Esophagus squamous epithelium (tissue), 5 donors: ENCODE measurements at regions not wholly inside any gene's neighbourhood (a gene's known extent, or its start where the extent isn't known, plus 50 kb on each side); places are given as distances from the start of the nearest gene placed in this dataset.

Experiments used
- DNase-seq: peaks from one replicate; lab custom pipeline; 2025; lab: John Stamatoyannopoulos, UW
- H3K27ac ChIP-seq, 4 donors: fragments of 200-600 bp; sonication (generic); one replicate each; pipeline ENCODE4 v1.5.1; 2016 to 2019; ENCODE audit warnings: mild to moderate bottlenecking in 1 of 4
- H3K27me3 ChIP-seq, 4 donors: fragments of 200-600 bp; sonication (generic); 1 replicate in 3 of 4; 2 replicates in 1 of 4; pipeline versions ENCODE4 v1.5.1 to v1.6.0; 2017 to 2021; ENCODE audit warnings: antibody characterized with exemption in 1 of 4
- H3K36me3 ChIP-seq, 3 donors: fragments of 200-600 bp; sonication (generic); one replicate each; pipeline ENCODE4 v1.5.1; 2016 to 2019
- H3K4me1 ChIP-seq, 3 donors: fragments of 200-600 bp; sonication (generic); one replicate each; pipeline ENCODE4 v1.5.1; 2017 to 2019
- H3K4me3 ChIP-seq, 4 donors: fragments of 200-600 bp; sonication (generic); 1 replicate in 3 of 4; 2 replicates in 1 of 4; pipeline ENCODE4 v1.5.1; 2016 to 2019; ENCODE audit warnings: mild to moderate bottlenecking in 2 of 4, moderate library complexity in 1 of 4
- H3K9me3 ChIP-seq, 3 donors: fragments of 200-600 bp; sonication (generic); one replicate each; pipeline ENCODE4 v1.5.1; 2016 to 2019
- POLR2A ChIP-seq, 4 donors: fragments of 450-650 bp; IDR thresholded peaks; one replicate each; pipeline ENCODE4 v1.6.1; 2017; ENCODE audit warnings: antibody characterized with exemption in 4 of 4, mild to moderate bottlenecking in 4 of 4, moderate library complexity in 3 of 4
- WGBS, 2 donors: methylation state at CpG; one replicate each; pipeline ENCODE4 v1.1.5; 2018; 5-methylcytosine and 5-hydroxymethylcytosine counted together
- intact Hi-C: fragments of 100-400 bp; cut with DNase I; formaldehyde crosslinking; loops from one replicate; pipeline ENCODE4 v1.15.0; 2022
- TF ChIP-seq, protein P1 (sequence below), 6 experiments: fragments of 450-650 bp in 4 of 6; fragments of 200-600 bp in 2 of 6; sonication (generic) in 2 of 6; IDR thresholded peaks; one replicate each; pipeline ENCODE4 v1.5.1; 2016 to 2019; ENCODE audit warnings: antibody characterized with exemption in 6 of 6, mild to moderate bottlenecking in 4 of 6, moderate library complexity in 4 of 6
- donor health status: DM: yes; HTN: yes; CAD: no.

DNA sequence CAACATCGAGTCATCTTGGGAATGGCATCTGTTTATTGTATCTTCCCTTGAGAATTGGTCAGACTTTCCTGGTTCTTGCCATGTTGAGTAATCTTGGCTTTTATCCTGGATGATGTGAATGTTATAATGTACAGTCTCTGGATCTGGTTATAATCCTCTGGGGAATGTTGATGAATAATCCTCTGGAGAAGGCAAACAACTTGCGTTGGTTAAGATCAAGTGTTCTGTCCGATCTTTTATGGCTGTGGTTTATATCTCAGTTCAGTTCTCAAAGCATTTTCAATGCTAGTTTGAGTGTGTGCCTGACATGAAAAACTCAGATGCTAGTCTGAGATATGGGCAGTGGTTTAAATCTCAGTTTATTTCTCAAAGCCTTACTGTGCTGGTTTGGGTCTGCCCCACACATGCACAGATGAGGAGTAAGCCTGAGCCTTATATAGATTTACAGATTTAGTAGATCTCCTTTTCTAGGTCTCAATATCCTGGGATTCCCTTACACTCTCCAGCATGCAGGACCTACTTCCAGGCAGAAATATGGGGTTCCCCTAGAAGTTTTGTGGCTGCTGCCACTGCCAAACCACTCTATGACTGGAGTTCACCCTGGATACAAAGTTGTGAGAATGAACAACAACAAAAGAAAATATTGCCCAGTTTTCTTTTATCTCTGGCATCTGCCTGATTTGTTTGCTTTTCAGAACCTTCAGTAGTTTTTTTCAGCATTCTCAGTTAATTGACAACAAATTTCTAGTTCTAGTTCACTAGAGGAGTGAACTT, 191.8 kb upstream of the MAN1A1 start:
- Histone ChIP-seq H3K27me3 (no peaks in the 10 kb centered on the region), H3K36me3 (no peaks in the 10 kb centered on the region), H3K4me3 (no peak overlapping the region), H3K27ac (peak overlapping the region in 3 of 4 donors; percentile 53 to 66 (median 54)), H3K9me3 (no peaks in the 10 kb centered on the region), H3K4me1 (peaks cover 0 to 17% (median 13%) of the 10 kb centered on the region in 3 donors)
- TF ChIP-seq, protein P1, sequence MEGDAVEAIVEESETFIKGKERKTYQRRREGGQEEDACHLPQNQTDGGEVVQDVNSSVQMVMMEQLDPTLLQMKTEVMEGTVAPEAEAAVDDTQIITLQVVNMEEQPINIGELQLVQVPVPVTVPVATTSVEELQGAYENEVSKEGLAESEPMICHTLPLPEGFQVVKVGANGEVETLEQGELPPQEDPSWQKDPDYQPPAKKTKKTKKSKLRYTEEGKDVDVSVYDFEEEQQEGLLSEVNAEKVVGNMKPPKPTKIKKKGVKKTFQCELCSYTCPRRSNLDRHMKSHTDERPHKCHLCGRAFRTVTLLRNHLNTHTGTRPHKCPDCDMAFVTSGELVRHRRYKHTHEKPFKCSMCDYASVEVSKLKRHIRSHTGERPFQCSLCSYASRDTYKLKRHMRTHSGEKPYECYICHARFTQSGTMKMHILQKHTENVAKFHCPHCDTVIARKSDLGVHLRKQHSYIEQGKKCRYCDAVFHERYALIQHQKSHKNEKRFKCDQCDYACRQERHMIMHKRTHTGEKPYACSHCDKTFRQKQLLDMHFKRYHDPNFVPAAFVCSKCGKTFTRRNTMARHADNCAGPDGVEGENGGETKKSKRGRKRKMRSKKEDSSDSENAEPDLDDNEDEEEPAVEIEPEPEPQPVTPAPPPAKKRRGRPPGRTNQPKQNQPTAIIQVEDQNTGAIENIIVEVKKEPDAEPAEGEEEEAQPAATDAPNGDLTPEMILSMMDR (IDR thresholded peaks at IDR 0.05): no peak
- no peak for TF ChIP-seq POLR2A (IDR thresholded peaks at IDR 0.05)
- DNase-seq: no peak
- 15 to 35% methylated on average over 3 of the region's 3 CpGs for WGBS, 2 donors
- intact Hi-C loops: no loop called here

DNA sequence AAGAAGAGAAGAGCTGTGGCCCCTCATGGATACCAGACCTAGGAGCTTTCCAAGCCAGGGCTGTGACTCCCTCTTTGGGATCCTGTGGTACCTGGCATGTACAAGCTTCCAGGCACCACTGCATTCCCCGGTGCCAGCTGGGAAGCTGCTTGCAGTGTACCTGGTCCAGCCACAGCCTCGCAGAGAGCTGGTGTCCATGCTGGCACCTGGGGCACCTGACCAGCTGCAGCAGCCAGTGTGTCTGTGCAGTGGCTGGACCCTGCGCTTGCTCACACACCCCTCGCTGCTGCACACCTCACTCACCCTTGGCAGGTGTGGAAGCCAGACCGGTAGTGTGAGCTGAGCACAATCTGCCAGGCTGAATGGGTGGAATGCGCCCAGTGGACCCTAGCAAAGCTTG, 190.9 kb upstream of the MAN1A1 start:
- H3K9me3 ChIP-seq: no peaks in the 10 kb centered on the region
- H3K4me3 ChIP-seq: no peak overlapping the region
- peak overlapping the region in 2 of 4 donors; percentile 30 to 51 for H3K27ac ChIP-seq
- H3K4me1 ChIP-seq: peaks cover 0 to 17% (median 13%) of the 10 kb centered on the region in 3 donors
- no peaks in the 10 kb centered on the region for H3K36me3 ChIP-seq
- H3K27me3 ChIP-seq: no peaks in the 10 kb centered on the region
- no peak for DNase-seq
- intact Hi-C loops: no loop called here
- TF ChIP-seq POLR2A (IDR thresholded peaks at IDR 0.05): no peak
- TF ChIP-seq, protein P1 (IDR thresholded peaks at IDR 0.05): no peak
- 82 to 85% methylated on average over 3 to 4 of the region's 6 CpGs for WGBS, 2 donors

DNA sequence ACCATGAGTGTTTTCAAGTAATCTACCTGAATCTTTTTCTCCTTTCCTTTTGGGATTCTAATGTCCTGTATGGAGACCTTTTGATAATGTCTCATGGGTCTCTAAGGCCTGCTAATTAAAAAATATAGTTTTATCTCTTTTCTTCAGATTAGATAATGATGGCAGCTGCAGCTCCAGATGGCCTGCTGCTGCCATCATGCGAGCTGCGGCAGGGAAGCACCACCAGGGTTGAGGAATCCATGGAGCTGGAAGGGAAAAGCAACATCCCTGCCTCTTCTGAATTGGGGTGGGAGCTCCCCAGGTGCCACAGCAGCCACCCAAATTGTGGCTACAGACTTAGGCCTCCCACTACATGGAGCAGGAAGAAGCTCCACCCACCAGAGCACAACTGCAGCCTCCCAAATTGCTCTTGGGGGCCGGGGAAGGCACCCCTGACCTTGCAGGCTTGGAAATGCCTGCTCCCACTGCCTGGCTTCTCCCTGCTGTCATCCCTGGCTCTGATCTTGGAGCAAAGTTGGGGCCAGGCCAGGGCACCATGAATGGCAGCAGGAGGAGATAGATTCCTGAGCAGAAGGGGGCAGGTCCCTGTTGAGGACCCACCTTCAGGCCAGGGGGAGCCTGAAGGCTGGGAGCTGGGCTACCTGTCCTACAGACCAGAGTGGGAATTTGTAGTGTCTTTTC, 189.6 kb upstream of the MAN1A1 start:
- peaks cover 0 to 19% (median 13%) of the 10 kb centered on the region in 3 donors for H3K4me1 ChIP-seq
- intact Hi-C loops: no loop called here
- H3K36me3 ChIP-seq: no peaks in the 10 kb centered on the region
- H3K4me3 ChIP-seq: no peak overlapping the region
- no peak for DNase-seq
- 94 to 100% methylated on average over 2 of the region's 3 CpGs for WGBS, 2 donors
- no peaks in the 10 kb centered on the region for H3K9me3 ChIP-seq
- H3K27me3 ChIP-seq: no peaks in the 10 kb centered on the region
- TF ChIP-seq, protein P1 (IDR thresholded peaks at IDR 0.05): no peak
- TF ChIP-seq POLR2A (IDR thresholded peaks at IDR 0.05): no peak
- no peak overlapping the region for H3K27ac ChIP-seq

DNA sequence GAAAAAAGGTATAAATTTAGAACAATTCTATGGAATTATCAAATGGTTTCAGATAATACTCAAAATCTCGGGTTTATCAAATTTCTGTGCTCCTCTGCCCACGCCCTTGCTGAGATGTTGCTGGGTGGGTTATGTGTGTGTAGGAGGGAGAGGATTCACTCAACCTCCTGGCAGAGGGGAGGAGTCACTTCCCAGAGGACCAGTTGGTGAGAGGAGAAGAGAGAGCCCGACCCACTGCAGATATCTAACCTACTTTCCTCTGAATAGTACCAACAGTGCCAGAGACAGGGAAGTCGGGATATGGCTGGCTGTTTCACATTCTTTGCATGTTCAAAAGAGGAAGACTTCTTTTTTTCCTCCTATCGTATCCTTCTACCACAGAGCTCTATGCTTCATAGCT, 187.1 kb upstream of the MAN1A1 start:
- no peak overlapping the region for H3K27ac ChIP-seq
- 80 to 92% methylated on average over 5 of the region's 5 CpGs for WGBS, 2 donors
- intact Hi-C loops: no loop called here
- no peaks in the 10 kb centered on the region for H3K27me3 ChIP-seq
- peaks cover 0 to 30% (median 12%) of the 10 kb centered on the region in 3 donors for H3K4me1 ChIP-seq
- H3K4me3 ChIP-seq: no peak overlapping the region
- no peak for DNase-seq
- no peaks in the 10 kb centered on the region for H3K9me3 ChIP-seq
- no peaks in the 10 kb centered on the region for H3K36me3 ChIP-seq
- no peak for TF ChIP-seq POLR2A (IDR thresholded peaks at IDR 0.05)

DNA sequence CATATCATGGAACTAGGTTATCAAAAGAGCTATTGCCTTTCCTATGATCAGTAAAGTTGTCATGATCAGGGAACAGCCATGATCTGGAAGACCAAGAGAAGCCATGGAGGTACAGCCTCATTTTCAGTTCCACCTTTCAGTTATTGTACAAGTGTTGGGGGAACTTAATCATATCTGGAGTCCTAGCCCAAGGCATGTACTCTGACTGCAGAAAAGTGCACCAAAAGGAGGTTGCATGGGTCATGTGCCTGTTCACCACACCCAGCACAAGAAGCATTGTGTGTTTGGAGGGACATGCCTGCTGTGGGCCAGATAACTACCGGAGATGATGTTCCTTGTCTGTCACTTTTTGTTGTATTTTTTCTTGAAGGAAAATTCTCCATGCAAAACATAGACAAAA, 185.8 kb upstream of the MAN1A1 start:
- 90 to 92% methylated on average over 1 of the region's 1 CpG for WGBS, 2 donors
- H3K9me3 ChIP-seq: no peaks in the 10 kb centered on the region
- H3K27me3 ChIP-seq: no peaks in the 10 kb centered on the region
- no peak for TF ChIP-seq POLR2A (IDR thresholded peaks at IDR 0.05)
- TF ChIP-seq, protein P1 (IDR thresholded peaks at IDR 0.05): no peak
- no peak overlapping the region for H3K4me3 ChIP-seq
- H3K27ac ChIP-seq: no peak overlapping the region
- intact Hi-C loops: no loop called here
- no peaks in the 10 kb centered on the region for H3K36me3 ChIP-seq
- H3K4me1 ChIP-seq: peaks cover 0 to 17% (median 4%) of the 10 kb centered on the region in 3 donors
- no peak for DNase-seq
